Kasumi-1 (cell line): ENCODE measurements at regions not wholly inside any gene's neighbourhood (a gene's known extent, or its start where the extent isn't known, plus 50 kb on each side); places are given as distances from the start of the nearest gene placed in this dataset.

ENCODE experiments used
- DNase-seq, 2 experiments: peaks; one replicate each; lab custom pipeline; 2025; lab: John Stamatoyannopoulos, UW

- no peak for DNase-seq
These were observed 162.5 kb upstream of the B3GALT2 start for GRCh38 chr1:193348769-193349535.

- no peak for DNase-seq
These were observed 161.8 kb upstream of the B3GALT2 start for GRCh38 chr1:193348091-193348768.

GRCh38 chr1:193346085-193346484 lies 159.7 kb upstream of the B3GALT2 start:
- DNase-seq = no peak

GRCh38 chr1:193342811-193343210 lies 156.4 kb upstream of the B3GALT2 start:
- DNase-seq = no peak

GRCh38 chr1:193340331-193340730 lies 153.9 kb upstream of the B3GALT2 start:
- no peak for DNase-seq

GRCh38 chr1:193339401-193339800 lies 153.0 kb upstream of the B3GALT2 start:
- no peak for DNase-seq

- DNase-seq = no peak
These were observed 151.8 kb upstream of the B3GALT2 start for GRCh38 chr1:193338194-193338593.

- no peak for DNase-seq
These were observed 149.5 kb upstream of the B3GALT2 start for GRCh38 chr1:193335806-193336428.

- DNase-seq = no peak
These were observed 146.8 kb upstream of the B3GALT2 start for GRCh38 chr1:193333166-193333565.

GRCh38 chr1:193326296-193326695 lies 139.9 kb upstream of the B3GALT2 start:
- DNase-seq = no peak

GRCh38 chr1:193325771-193326170 lies 139.4 kb upstream of the B3GALT2 start:
- DNase-seq = no peak

- DNase-seq = no peak
These were observed 138.6 kb upstream of the B3GALT2 start for GRCh38 chr1:193325042-193325441.

GRCh38 chr1:193322211-193322610 lies 135.8 kb upstream of the B3GALT2 start:
- no peak for DNase-seq

GRCh38 chr1:193321242-193321840 lies 134.9 kb upstream of the B3GALT2 start:
- no peak for DNase-seq

- no peak for DNase-seq
These were observed 133.9 kb upstream of the B3GALT2 start for GRCh38 chr1:193320270-193320669.

- DNase-seq = no peak
These were observed 131.9 kb upstream of the B3GALT2 start for GRCh38 chr1:193318347-193318746.

GRCh38 chr1:193313354-193314140 lies 127.1 kb upstream of the B3GALT2 start:
- no peak for DNase-seq

- no peak for DNase-seq
These were observed 126.0 kb upstream of the B3GALT2 start for GRCh38 chr1:193312432-193312831.

- DNase-seq = no peak
These were observed 125.0 kb upstream of the B3GALT2 start for GRCh38 chr1:193311226-193311948.

- no peak for DNase-seq
These were observed 124.2 kb upstream of the B3GALT2 start for GRCh38 chr1:193310564-193310963.

GRCh38 chr1:193309936-193310475 lies 123.6 kb upstream of the B3GALT2 start:
- no peak for DNase-seq
